GM18519 (cell line): ENCODE measurements at regions not wholly inside any gene's neighbourhood (a gene's known extent, or its start where the extent isn't known, plus 50 kb on each side); places are given as distances from the start of the nearest gene placed in this dataset.

Experiments
- ATAC-seq: cut with Tn5 transposase; IDR thresholded peaks from one replicate; pipeline ENCODE4 v1.9.1; 2021; ENCODE audit warnings: mild to moderate bottlenecking, moderate library complexity; ENCODE audit not compliant: unreplicated experiment, low FRiP score

DNA sequence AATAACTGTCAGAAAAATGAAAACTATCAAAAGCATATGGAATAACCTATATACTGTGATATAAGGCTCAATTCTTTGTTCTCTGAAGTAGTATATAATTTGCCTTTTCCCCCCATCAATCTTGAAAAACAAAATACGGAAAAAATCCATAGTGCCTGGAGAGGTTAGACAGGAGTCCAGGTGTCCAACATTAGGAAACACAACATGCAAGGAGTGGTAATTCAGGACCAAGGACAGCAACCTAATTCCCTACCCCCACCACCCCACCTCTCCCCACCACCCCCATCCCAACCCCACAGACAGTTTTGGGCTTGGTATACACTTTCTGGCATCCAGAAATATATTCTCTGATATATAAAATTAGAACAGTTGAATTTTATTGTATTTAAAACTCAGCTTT lies 55.1 kb upstream of the SLC25A26 start:
- ATAC-seq = no peak

DNA sequence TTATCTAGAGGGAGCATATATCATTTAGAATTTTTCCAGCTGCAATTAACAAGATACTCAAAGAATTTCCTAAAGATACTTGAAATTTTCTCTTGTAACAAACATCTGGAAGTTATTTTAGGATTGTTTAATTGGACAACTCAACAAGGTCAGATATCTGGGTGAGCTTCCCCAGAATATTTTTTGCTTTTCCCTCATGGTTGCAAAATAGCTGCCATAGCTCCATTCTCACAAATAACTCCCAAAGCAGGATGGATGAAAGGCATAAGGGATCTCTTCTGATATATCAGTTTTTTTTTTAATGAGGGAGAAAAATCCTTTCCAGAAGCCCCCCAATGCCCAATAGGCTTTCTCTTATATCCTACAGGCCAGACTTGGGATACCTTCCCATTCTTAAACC lies 56.6 kb upstream of the SLC25A26 start:
- no peak for ATAC-seq

- ATAC-seq = no peak
These were observed 57.6 kb upstream of the SLC25A26 start for GRCh38 chr3:66163222-66163621.

DNA sequence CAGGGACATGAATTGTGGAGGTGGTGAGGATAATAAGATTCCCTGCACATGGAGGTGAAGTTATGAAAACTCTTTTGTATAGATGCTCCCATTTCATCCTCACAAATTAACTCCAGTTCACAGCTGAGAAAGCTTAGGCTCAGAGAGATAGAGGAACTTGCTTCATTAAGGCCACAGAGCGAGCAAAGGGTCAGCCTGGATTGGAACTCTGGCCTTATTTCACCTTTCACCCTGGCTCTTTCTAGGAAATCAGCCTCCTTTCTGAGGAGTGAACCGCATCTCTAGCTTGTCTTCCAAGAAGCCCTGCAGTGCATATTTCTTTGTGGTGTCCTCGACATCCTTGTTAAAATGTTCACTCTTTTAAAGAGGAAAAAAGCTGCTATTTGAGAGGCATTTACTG lies 58.0 kb upstream of the SLC25A26 start:
- no peak for ATAC-seq

GRCh38 chr3:66158933-66159683 lies 61.7 kb upstream of the SLC25A26 start:
- no peak for ATAC-seq

DNA sequence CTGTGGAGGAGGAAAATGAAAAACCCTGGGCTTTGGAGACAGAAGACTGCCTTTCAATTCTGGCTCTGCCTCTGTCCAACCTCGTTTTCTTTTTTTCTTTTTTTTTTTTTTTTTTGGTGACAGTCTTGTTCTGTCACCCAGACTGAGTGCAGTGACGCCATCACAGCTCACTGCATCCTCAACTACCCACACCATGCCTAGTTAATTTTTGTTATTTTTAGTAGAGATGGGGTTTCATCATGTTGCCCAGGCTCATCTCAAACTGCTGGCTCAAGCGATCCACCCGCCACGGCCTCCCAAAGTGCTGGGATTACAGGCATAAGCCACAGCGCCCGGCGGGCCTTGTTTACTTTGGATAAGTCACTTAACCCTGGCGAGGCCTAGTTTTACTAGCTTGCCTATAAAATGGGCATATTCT lies 66.3 kb upstream of the SLC25A26 start:
- ATAC-seq = no peak

GRCh38 chr3:66153481-66154443 lies 67.0 kb upstream of the SLC25A26 start:
- no peak for ATAC-seq

DNA sequence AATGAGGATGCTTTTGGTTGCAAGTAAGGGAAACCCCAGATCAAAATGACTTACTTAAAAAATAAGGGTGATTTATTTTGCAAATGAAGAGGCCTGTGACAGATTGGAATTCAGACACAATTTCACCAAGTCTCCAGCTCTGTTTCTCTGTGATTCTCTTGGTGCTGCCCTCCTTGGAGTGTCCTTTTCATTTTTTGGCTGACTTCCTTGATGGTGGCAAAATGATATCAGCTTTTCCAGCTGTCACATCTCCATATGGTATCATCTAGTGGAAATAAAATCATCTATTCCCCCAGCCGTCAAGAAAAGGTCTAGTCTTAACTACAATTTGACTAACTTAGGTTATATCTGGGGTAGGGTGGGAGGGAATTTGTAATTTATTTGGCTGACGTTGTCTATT lies 68.5 kb upstream of the SLC25A26 start:
- no peak for ATAC-seq

GRCh38 chr3:66150977-66151376 lies 69.8 kb upstream of the SLC25A26 start:
- no peak for ATAC-seq

DNA sequence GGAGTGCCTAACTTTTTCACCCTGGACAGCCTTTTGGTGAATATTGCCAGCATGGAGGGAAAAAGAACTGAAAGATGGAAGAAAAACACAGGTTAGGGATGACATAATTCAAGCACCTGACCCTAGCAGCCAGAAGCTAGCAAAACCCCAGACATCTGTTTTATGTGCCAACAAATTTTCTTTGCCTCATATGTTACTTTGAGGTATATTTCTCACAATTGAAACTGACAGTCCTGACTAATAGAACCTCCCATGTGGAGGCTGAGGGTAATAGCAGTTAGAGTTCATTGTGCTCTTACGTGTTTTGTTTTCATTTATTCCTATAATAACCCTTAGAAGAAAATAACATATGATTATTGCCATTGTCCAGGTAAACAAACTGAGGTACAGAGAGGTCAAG lies 71.5 kb upstream of the SLC25A26 start:
- no peak for ATAC-seq

GRCh38 chr3:66145408-66145733 lies 75.4 kb upstream of the SLC25A26 start:
- ATAC-seq = no peak

DNA sequence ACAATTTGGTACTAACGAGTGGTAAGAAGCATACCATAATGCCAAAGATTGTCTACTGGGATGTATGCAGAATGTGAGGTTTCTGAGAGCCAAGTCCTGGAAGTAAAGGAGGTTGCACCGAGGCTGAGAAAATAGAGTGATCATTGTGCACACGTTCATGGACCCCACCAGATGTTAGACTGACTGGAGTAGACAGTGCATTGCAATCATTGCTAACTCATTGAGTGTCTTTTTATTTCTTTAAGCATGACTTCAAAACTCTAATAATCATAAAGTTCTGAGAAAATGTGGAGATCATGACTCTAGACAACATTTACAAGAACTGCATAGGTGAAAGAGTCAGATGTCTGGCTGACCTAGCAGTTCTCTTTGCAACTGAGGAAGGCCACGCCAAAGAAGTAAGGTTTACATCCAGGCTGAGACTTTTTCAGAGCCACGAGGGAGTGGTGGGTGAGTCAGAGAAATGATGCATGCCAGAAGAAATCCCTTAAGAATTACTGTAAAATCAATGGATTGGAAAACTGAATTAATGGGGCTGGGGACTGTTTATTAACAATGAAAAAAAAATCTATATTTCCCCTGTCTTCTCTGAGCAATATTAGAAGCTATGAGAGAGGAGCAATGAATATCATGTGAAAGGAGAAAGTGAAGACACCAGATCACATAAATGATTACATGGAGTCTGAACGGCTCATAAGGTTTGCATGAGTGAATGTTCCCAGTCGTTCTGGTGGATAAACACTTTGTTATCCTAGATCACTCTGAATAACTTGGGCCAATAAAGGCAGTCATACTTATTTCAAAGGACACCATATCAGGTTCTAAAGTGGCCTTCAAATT lies 76.0 kb upstream of the SLC25A26 start:
- no peak for ATAC-seq

GRCh38 chr3:66142079-66142478 lies 78.7 kb upstream of the SLC25A26 start:
- no peak for ATAC-seq

GRCh38 chr3:66140743-66141372 lies 79.9 kb upstream of the SLC25A26 start:
- peak; percentile 57 for ATAC-seq

- no peak for ATAC-seq
These were observed 80.7 kb upstream of the SLC25A26 start for GRCh38 chr3:66140106-66140505.

DNA sequence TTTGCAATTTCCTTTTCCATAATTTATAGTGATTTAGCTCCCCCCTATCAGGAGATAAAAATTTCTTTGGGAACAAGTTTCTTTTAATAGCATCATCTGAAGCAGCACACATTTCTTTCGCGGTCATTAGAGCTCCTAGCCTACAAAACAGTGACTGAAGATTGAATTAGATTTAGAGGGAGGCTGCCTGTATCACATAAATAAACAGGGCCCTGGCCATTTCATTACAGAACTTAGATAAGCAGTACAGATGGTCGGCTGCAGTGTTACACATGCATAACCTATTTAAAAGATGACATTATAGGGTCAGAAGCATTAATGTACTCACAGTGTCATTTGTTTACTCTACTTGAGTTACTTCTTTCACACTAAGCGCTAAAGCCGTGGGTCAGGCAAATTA lies 81.4 kb upstream of the SLC25A26 start:
- no peak for ATAC-seq

GRCh38 chr3:66138336-66139313 lies 82.2 kb upstream of the SLC25A26 start:
- no peak for ATAC-seq

- no peak for ATAC-seq
These were observed 84.2 kb upstream of the SLC25A26 start for GRCh38 chr3:66136597-66136996.

- no peak for ATAC-seq
These were observed 86.9 kb upstream of the SLC25A26 start for GRCh38 chr3:66133853-66134445.
